Suprapubic skin (tissue), 3 donors: ENCODE measurements at regions not wholly inside any gene's neighbourhood (a gene's known extent, or its start where the extent isn't known, plus 50 kb on each side); places are given as distances from the start of the nearest gene placed in this dataset.

Source experiments
- POLR2A ChIP-seq, 2 donors: fragments of 450-650 bp; IDR thresholded peaks; one replicate each; pipeline ENCODE4 v1.6.1; 2017; ENCODE audit warnings: antibody characterized with exemption in 2 of 2, mild to moderate bottlenecking in 2 of 2, moderate library complexity in 2 of 2
- TF ChIP-seq, protein P1 (sequence below), 2 donors: fragments of 200-600 bp in 1 of 2; fragments of 450-650 bp in 1 of 2; sonication (generic) in 1 of 2; IDR thresholded peaks; one replicate each; pipeline ENCODE4 v1.5.1; 2016 to 2019; ENCODE audit warnings: antibody characterized with exemption in 2 of 2, mild to moderate bottlenecking in 1 of 2, moderate library complexity in 1 of 2

DNA sequence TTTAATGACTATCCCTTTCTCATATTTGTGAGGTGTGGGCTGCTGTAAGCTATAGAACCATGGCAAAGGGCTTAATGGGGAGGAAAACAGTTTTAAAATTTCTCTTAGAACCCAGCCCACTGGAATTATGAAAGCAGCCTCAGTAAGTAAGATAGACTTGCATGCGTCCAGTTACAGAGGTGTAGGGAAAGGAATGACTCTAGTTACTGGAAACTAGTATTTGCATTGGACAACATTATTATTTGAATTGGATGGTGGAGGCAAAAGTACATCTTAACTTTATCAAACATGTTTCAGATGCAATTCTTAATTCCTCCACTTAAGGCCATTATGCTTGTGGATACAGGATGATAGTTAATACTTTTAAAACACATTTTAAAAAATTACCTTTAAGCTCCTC, 292.9 kb downstream of the SPRY2 start:
- TF ChIP-seq POLR2A (IDR thresholded peaks at IDR 0.05): no peak
- TF ChIP-seq, protein P1, sequence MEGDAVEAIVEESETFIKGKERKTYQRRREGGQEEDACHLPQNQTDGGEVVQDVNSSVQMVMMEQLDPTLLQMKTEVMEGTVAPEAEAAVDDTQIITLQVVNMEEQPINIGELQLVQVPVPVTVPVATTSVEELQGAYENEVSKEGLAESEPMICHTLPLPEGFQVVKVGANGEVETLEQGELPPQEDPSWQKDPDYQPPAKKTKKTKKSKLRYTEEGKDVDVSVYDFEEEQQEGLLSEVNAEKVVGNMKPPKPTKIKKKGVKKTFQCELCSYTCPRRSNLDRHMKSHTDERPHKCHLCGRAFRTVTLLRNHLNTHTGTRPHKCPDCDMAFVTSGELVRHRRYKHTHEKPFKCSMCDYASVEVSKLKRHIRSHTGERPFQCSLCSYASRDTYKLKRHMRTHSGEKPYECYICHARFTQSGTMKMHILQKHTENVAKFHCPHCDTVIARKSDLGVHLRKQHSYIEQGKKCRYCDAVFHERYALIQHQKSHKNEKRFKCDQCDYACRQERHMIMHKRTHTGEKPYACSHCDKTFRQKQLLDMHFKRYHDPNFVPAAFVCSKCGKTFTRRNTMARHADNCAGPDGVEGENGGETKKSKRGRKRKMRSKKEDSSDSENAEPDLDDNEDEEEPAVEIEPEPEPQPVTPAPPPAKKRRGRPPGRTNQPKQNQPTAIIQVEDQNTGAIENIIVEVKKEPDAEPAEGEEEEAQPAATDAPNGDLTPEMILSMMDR (IDR thresholded peaks at IDR 0.05): no peak
